IMR-90 (cell line): ENCODE measurements at regions not wholly inside any gene's neighbourhood (a gene's known extent, or its start where the extent isn't known, plus 50 kb on each side); places are given as distances from the start of the nearest gene placed in this dataset.

Experiments
- ATAC-seq: fragments of 200-7000 bp; cut with Tn5 transposase; 2 replicates; pipeline ENCODE4 v1.9.1; 2020; ENCODE audit warnings: low read depth, mild to moderate bottlenecking, moderate library complexity
- BruUV-seq: library from RNA; stranded (reverse); fragments of 400-500 nt; replicated peaks from 2 replicates; lab custom pipeline; 2021; lab: Mats Ljungman, UMichigan
- CTCF ChIA-PET: fragments of 300-600 bp; formaldehyde crosslinking; extraction: SDS; loops from one replicate; lab custom pipeline; 2021; ENCODE audit warnings: antibody characterized with exemption; lab: Yijun Ruan, JAX
- POLR2A ChIA-PET: fragments of 300-600 bp; sonication (Branson Sonifier 250); formaldehyde crosslinking; loops from one replicate; lab custom pipeline; 2022; ENCODE audit warnings: antibody characterized with exemption; ENCODE audit not compliant: unreplicated experiment; lab: Charles Lee
- DNase-seq: peaks from one replicate; pipeline ENCODE4 v3.0.0; 2013
- H2AFZ ChIP-seq: replicated peaks from 2 replicates; pipeline ENCODE3; 2013; ENCODE audit warnings: low read length, mild to moderate bottlenecking; ENCODE audit not compliant: poor library complexity
- H2AK5ac ChIP-seq: 2 replicates; pipeline ENCODE4 v1.6.1; 2013; ENCODE audit warnings: low read depth, low read length, inconsistent platforms
- H2AK9ac ChIP-seq: replicated peaks from 2 replicates; pipeline ENCODE3; 2013; ENCODE audit warnings: mild to moderate bottlenecking, low read depth, low read length, moderate library complexity; ENCODE audit not compliant: poor library complexity
- H2BK120ac ChIP-seq: 2 replicates; pipeline ENCODE4 v1.6.1; 2013; ENCODE audit warnings: low read depth, low read length, inconsistent platforms
- H2BK15ac ChIP-seq: 3 replicates; pipeline ENCODE4 v1.6.1; 2013; ENCODE audit warnings: low read depth, low read length, inconsistent platforms
- H2BK20ac ChIP-seq: 2 replicates; pipeline ENCODE4 v1.6.1; 2013; ENCODE audit warnings: low read depth, mild to moderate bottlenecking, inconsistent platforms, low read length, moderate library complexity
- H2BK5ac ChIP-seq: 2 replicates; pipeline ENCODE4 v1.6.1; 2013; ENCODE audit warnings: mild to moderate bottlenecking, low read depth, low read length, inconsistent platforms; ENCODE audit not compliant: poor library complexity, severe bottlenecking
- H3K14ac ChIP-seq: replicated peaks from 2 replicates; pipeline ENCODE4 v1.6.1; 2013; ENCODE audit warnings: low read depth, low read length, inconsistent platforms
- H3K18ac ChIP-seq: 2 replicates; pipeline ENCODE4 v1.6.1; 2013; ENCODE audit warnings: low read depth, low read length, control low read depth
- H3K23ac ChIP-seq: 2 replicates; pipeline ENCODE4 v1.6.1; 2013; ENCODE audit warnings: low read depth, low read length, inconsistent platforms
- H3K27ac ChIP-seq: 2 replicates; pipeline ENCODE4 v1.5.1; 2013; ENCODE audit warnings: mild to moderate bottlenecking, control low read depth, low read length; ENCODE audit not compliant: insufficient read depth
- H3K27me3 ChIP-seq: 2 replicates; pipeline ENCODE4 v1.6.1; 2013; ENCODE audit warnings: low read length; ENCODE audit not compliant: control insufficient read depth, insufficient read depth
- H3K36me3 ChIP-seq: 2 replicates; pipeline ENCODE4 v1.6.1; 2013; ENCODE audit warnings: low read length, mixed read lengths; ENCODE audit not compliant: control insufficient read depth, insufficient read depth
- H3K4ac ChIP-seq: 2 replicates; pipeline ENCODE4 v1.6.1; 2013; ENCODE audit warnings: low read depth, low read length, inconsistent platforms
- H3K4me1 ChIP-seq: 2 replicates; pipeline ENCODE4 v1.6.1; 2013; ENCODE audit warnings: low read length, mixed read lengths; ENCODE audit not compliant: control insufficient read depth, insufficient read depth
- H3K4me2 ChIP-seq: 2 replicates; pipeline ENCODE4 v1.6.1; 2013; ENCODE audit warnings: low read depth, mild to moderate bottlenecking, control low read depth, low read length, moderate library complexity
- H3K4me3 ChIP-seq: 2 replicates; pipeline ENCODE4 v1.5.1; 2013; ENCODE audit warnings: low read depth, mild to moderate bottlenecking, control low read depth, low read length, moderate library complexity; ENCODE audit not compliant: insufficient read depth
- H3K56ac ChIP-seq: 2 replicates; pipeline ENCODE4 v1.6.1; 2013; ENCODE audit warnings: low read length, inconsistent platforms; ENCODE audit not compliant: insufficient read depth; ENCODE audit errors: extremely low read depth
- H3K79me1 ChIP-seq, 2 experiments: 2 replicates each; pipeline ENCODE4 v1.6.1; 2013; ENCODE audit warnings: low read length in 2 of 2, inconsistent platforms in 1 of 2, low read depth in 1 of 2
- H3K9ac ChIP-seq: 2 replicates; pipeline ENCODE4 v1.6.1; 2013; ENCODE audit warnings: low read depth, low read length, control low read depth
- H3K9me1 ChIP-seq: 2 replicates; pipeline ENCODE4 v1.6.1; 2013; ENCODE audit warnings: low read length, inconsistent platforms; ENCODE audit not compliant: insufficient read depth
- H3K9me3 ChIP-seq: 2 replicates; pipeline ENCODE4 v1.6.1; 2013; ENCODE audit warnings: low read length; ENCODE audit not compliant: control insufficient read depth, insufficient read depth
- H4K20me1 ChIP-seq: 2 replicates; pipeline ENCODE4 v1.6.1; 2013; ENCODE audit warnings: low read length, inconsistent platforms; ENCODE audit not compliant: insufficient read depth
- H4K5ac ChIP-seq: 2 replicates; pipeline ENCODE4 v1.6.1; 2013; ENCODE audit warnings: mild to moderate bottlenecking, low read depth, low read length, control low read depth
- H4K8ac ChIP-seq, 2 experiments: 2 replicates each; pipeline ENCODE4 v1.6.1; 2013; ENCODE audit warnings: low read depth in 2 of 2, low read length in 2 of 2, control low read depth in 1 of 2, inconsistent platforms in 1 of 2
- H4K91ac ChIP-seq: 2 replicates; pipeline ENCODE4 v1.6.1; 2013; ENCODE audit warnings: low read depth, low read length, inconsistent platforms; ENCODE audit not compliant: insufficient read depth
- CEBPB ChIP-seq: IDR thresholded peaks from 2 replicates; pipeline ENCODE4 v1.6.1; 2012; ENCODE audit warnings: low read depth, low read length, improper control_type of control experiment
- MXI1 ChIP-seq: IDR thresholded peaks from 2 replicates; pipeline ENCODE4 v1.6.1; 2012; ENCODE audit warnings: low read depth, mild to moderate bottlenecking, low read length, moderate library complexity, borderline replicate concordance
- NFE2L2 ChIP-seq: fragments of 150-350 bp; IDR thresholded peaks from 2 replicates; pipeline ENCODE4 v1.6.1; 2016; ENCODE audit warnings: low read depth, mild to moderate bottlenecking, low read length
- POLR2A ChIP-seq: IDR thresholded peaks from 2 replicates; pipeline ENCODE4 v1.6.1; 2012; ENCODE audit warnings: mild to moderate bottlenecking, low read depth, low read length
- RAD21 ChIP-seq: IDR thresholded peaks from 2 replicates; pipeline ENCODE4 v1.6.1; 2012; ENCODE audit warnings: low read length, improper control_type of control experiment
- RCOR1 ChIP-seq: IDR thresholded peaks from 2 replicates; pipeline ENCODE4 v1.6.1; 2012; ENCODE audit warnings: mild to moderate bottlenecking, low read length, improper control_type of control experiment; ENCODE audit not compliant: insufficient replicate concordance
- RFX5 ChIP-seq: IDR thresholded peaks from 2 replicates; pipeline ENCODE4 v1.8.0; 2012; ENCODE audit warnings: low read depth, mild to moderate bottlenecking, low read length, moderate library complexity
- SMC3 ChIP-seq: fragments of 150-350 bp; IDR thresholded peaks from 2 replicates; pipeline ENCODE4 v1.6.1; 2016; ENCODE audit warnings: low read depth, mild to moderate bottlenecking, antibody characterized with exemption, low read length, moderate library complexity
- WGBS, 2 experiments: methylation state at CpG; one replicate each; pipeline versions ENCODE4 v1.1.5 to v1.1.7; 2013; ENCODE audit warnings: missing lambda C conversion rate in 2 of 2; ENCODE audit not compliant: insufficient read length in 1 of 2; ENCODE audit errors: extremely low coverage in 2 of 2; 5-methylcytosine and 5-hydroxymethylcytosine counted together
- dilution Hi-C: fragments of 300-500 bp; cut with HindIII; formaldehyde crosslinking; loops from one replicate; pipeline ENCODE4 v1.14.3; 2018; ENCODE audit warnings: low sequenced_read_pairs; ENCODE audit not compliant: unreplicated experiment
- in situ Hi-C: fragments of 300-500 bp; cut with MboI; formaldehyde crosslinking; loops from 3 replicates; pipeline ENCODE4 v1.14.3; 2019; ENCODE audit warnings: low sequenced_read_pairs, inconsistent platforms, mixed read lengths
- intact Hi-C: fragments of 100-400 bp; cut with micrococcal nuclease; formaldehyde crosslinking; loops from 2 replicates; pipeline ENCODE4 v1.10.0; 2022
- TF ChIP-seq, protein P1 (sequence below): conservative IDR thresholded peaks from 2 replicates; pipeline ENCODE4 v1.5.1; 2012; ENCODE audit warnings: mild to moderate bottlenecking, low read depth, low read length, improper control_type of control experiment

DNA sequence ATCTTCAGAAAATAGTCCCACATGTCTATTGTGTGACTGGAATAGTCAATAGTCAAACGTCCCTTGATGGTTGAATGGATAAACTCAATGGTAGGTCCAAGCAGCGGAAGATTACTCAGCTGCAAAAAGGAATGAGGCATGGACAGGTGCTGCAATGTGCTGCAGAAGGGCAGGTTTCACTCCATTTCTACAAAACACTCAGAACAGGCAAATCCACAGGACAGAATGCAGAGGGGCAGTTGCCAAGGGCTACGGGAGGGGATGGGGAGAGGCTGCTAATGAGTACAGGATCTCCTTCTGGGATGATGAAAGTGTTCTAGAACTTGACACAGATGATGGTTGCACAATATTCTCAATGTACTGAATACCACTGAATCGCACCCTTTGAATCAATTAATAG lies 151.0 kb downstream of the RBFOX3 start:
- Histone ChIP-seq H3K18ac (no peak overlapping the region), H2AFZ (no peak overlapping the region), H2BK5ac (no peak overlapping the region), H4K91ac (no peak overlapping the region), H3K9ac (no peak overlapping the region), H3K4me3 (no peak overlapping the region), H2AK9ac (no peak overlapping the region), H3K4me2 (no peak overlapping the region), H3K9me3 (no peaks in the 10 kb centered on the region), H3K14ac (no peak overlapping the region), H3K23ac (no peak overlapping the region), H3K36me3 (no peaks in the 10 kb centered on the region), H4K8ac (no peak overlapping the region), H2BK20ac (no peak overlapping the region), H2BK15ac (no peak overlapping the region), H3K56ac (no peak overlapping the region), H3K27ac (no peak overlapping the region), H3K27me3 (no peaks in the 10 kb centered on the region), H3K79me1 (no peaks in the 10 kb centered on the region), H3K9me1 (no peaks in the 10 kb centered on the region), H2BK120ac (no peak overlapping the region), H3K4me1 (no peaks in the 10 kb centered on the region), H3K4ac (no peak overlapping the region), H4K20me1 (no peaks in the 10 kb centered on the region), H4K5ac (no peak overlapping the region), H2AK5ac (no peak overlapping the region)
- no peak for DNase-seq
- in situ Hi-C loops (no loop called here), intact Hi-C loops (no loop called here), dilution Hi-C loops (no loop called here)
- TF ChIP-seq POLR2A (no peak), MXI1 (no peak), RCOR1 (no peak), RAD21 (no peak), NFE2L2 (no peak), SMC3 (no peak), RFX5 (no peak), CEBPB (peak; percentile 32; the same call in 1 of the 2 replicates)
- TF ChIP-seq, protein P1, sequence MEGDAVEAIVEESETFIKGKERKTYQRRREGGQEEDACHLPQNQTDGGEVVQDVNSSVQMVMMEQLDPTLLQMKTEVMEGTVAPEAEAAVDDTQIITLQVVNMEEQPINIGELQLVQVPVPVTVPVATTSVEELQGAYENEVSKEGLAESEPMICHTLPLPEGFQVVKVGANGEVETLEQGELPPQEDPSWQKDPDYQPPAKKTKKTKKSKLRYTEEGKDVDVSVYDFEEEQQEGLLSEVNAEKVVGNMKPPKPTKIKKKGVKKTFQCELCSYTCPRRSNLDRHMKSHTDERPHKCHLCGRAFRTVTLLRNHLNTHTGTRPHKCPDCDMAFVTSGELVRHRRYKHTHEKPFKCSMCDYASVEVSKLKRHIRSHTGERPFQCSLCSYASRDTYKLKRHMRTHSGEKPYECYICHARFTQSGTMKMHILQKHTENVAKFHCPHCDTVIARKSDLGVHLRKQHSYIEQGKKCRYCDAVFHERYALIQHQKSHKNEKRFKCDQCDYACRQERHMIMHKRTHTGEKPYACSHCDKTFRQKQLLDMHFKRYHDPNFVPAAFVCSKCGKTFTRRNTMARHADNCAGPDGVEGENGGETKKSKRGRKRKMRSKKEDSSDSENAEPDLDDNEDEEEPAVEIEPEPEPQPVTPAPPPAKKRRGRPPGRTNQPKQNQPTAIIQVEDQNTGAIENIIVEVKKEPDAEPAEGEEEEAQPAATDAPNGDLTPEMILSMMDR, result no peak
- ChIA-PET CTCF (no interaction called here), POLR2A (no interaction called here)
- ATAC-seq, result no peak
- no CpG with 5 or more reads among the region's 4 CpGs for WGBS, 2 experiments
- BruUV-seq, result no TSS peak
